HG03558 (cell line): ENCODE measurements at regions not wholly inside any gene's neighbourhood (a gene's known extent, or its start where the extent isn't known, plus 50 kb on each side); places are given as distances from the start of the nearest gene placed in this dataset.
"Not testable (repeated sequence)": the region's sequence is repeated elsewhere in the genome, so short reads cannot be mapped to it uniquely, and the experiment has no call there.

Source experiments
- ATAC-seq: cut with Tn5 transposase; IDR thresholded peaks from one replicate; pipeline ENCODE4 v1.9.1; 2021; ENCODE audit warnings: moderate number of reproducible peaks; ENCODE audit not compliant: unreplicated experiment; ENCODE audit errors: extremely low read depth

GRCh38 chr15:22284795-22285420 lies 173.8 kb upstream of the GOLGA6L22 start:
- ATAC-seq: not testable (repeated sequence)

DNA sequence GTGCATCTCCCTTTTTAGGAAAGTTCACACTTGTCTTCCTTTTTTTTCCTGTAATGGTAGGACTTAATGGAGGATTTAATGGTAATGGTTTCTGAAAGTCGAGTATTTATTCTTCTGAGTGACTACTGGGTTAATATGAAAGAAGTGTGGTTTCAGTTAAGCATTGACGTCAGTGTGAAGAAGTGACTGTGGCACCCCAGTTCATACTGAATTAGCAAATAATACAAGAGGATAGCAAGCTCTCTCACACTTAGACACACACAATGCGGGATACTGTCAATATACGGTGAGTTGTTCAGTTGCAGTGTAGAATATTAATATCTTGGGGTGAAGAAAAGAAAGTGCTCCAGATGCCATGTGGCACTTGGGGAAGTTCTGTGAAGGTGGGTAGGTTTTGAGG lies 167.6 kb upstream of the GOLGA6L22 start:
- ATAC-seq: not testable (repeated sequence)

GRCh38 chr15:22303112-22303511 lies 155.6 kb upstream of the GOLGA6L22 start:
- not testable (repeated sequence) for ATAC-seq
